ENCODE measurements at regions not wholly inside any gene's neighbourhood (a gene's known extent, or its start where the extent isn't known, plus 50 kb on each side); places are given as distances from the start of the nearest gene placed in this dataset.

DNA sequence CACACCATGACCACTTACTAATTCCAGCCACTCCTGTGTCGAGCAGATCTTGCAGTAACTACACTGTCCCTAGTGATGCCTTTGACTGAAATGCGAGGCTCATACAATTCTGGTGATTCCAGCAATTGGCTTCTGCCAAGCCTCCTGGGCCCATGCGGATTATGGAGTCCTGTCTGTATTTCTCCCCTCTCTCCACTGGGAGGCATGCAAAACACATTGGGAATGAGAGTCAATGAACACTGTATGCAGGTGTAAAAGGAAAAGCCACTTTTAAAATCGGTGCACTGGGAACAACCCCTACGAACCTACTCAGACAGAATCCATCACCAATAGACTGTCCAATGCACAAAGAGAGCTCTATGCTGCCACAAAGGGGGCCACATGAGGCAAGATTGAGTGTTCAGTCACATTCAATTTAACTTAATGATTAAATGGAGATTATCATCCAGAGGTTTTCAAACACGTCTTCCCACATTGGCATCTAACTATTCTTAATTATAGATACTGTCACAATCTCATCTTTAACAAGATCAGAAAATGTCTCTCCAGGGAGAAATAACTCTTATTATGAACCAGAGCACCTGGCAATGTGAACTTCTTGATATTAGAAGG lies 550.6 kb downstream of the GLRX3 start:
- no peak for TF ChIP-seq POLR2A (IDR thresholded peaks at IDR 0.05)
- TF ChIP-seq CTCF (IDR thresholded peaks at IDR 0.05 in 4 of 5, conservative IDR thresholded peaks at IDR 0.05 in 1 of 5), result no peak
